Smooth muscle cell (in vitro differentiated cells): ENCODE measurements at regions not wholly inside any gene's neighbourhood (a gene's known extent, or its start where the extent isn't known, plus 50 kb on each side); places are given as distances from the start of the nearest gene placed in this dataset.

Experiments
- DNase-seq: peaks from one replicate; lab custom pipeline; 2025; ENCODE audit not compliant: unreplicated experiment; lab: John Stamatoyannopoulos, UW
- H2AFZ ChIP-seq: fragments of 200-600 bp; sonication (generic); 2 replicates; pipeline ENCODE4 v1.6.0; 2016; ENCODE audit warnings: antibody characterized with exemption, low read depth, mild to moderate bottlenecking
- H3F3A ChIP-seq: fragments of 200-600 bp; sonication (generic); 2 replicates; pipeline ENCODE4 v1.6.0; 2017; ENCODE audit warnings: antibody characterized with exemption, low read depth
- H3K27ac ChIP-seq: fragments of 200-600 bp; sonication (generic); 2 replicates; pipeline ENCODE4 v1.5.1; 2016; ENCODE audit warnings: low read depth, mild to moderate bottlenecking
- H3K27me3 ChIP-seq: fragments of 200-600 bp; sonication (generic); 2 replicates; pipeline ENCODE4 v1.6.1; 2016; ENCODE audit warnings: low read depth, mild to moderate bottlenecking
- H3K36me3 ChIP-seq: fragments of 200-600 bp; sonication (generic); 2 replicates; pipeline ENCODE4 v1.5.1; 2016; ENCODE audit warnings: low read depth
- H3K4me1 ChIP-seq: fragments of 200-600 bp; sonication (generic); 2 replicates; pipeline ENCODE4 v1.5.1; 2016; ENCODE audit warnings: low read depth
- H3K4me2 ChIP-seq: fragments of 200-600 bp; sonication (generic); 2 replicates; pipeline ENCODE4 v1.6.0; 2016; ENCODE audit warnings: mild to moderate bottlenecking
- H3K4me3 ChIP-seq: fragments of 200-600 bp; sonication (generic); 2 replicates; pipeline ENCODE4 v1.5.1; 2016; ENCODE audit warnings: mild to moderate bottlenecking
- H3K79me2 ChIP-seq: fragments of 200-600 bp; sonication (generic); 2 replicates; pipeline ENCODE4 v1.6.0; 2016; ENCODE audit warnings: low read depth, mild to moderate bottlenecking
- H3K9ac ChIP-seq: fragments of 200-600 bp; sonication (generic); 2 replicates; pipeline ENCODE4 v1.6.0; 2016; ENCODE audit warnings: low read depth
- H3K9me3 ChIP-seq: fragments of 200-600 bp; sonication (generic); replicated peaks from 2 replicates; pipeline ENCODE4 v1.5.1; 2016; ENCODE audit warnings: low read depth
- H4K20me1 ChIP-seq: fragments of 200-600 bp; sonication (generic); 2 replicates; pipeline ENCODE4 v1.6.0; 2016; ENCODE audit warnings: low read depth
- CTCF ChIP-seq: fragments of 200-600 bp; sonication (generic); IDR thresholded peaks from 2 replicates; pipeline ENCODE4 v1.5.1; 2017; ENCODE audit warnings: borderline replicate concordance, mild to moderate bottlenecking, antibody characterized with exemption; ENCODE audit not compliant: insufficient read depth, poor library complexity, severe bottlenecking
- WGBS: methylation state at CpG from one replicate; pipeline ENCODE4 v1.1.7; 2016; ENCODE audit warnings: low lambda C conversion rate; 5-methylcytosine and 5-hydroxymethylcytosine counted together

- Histone ChIP-seq H3K27ac (no peak overlapping the region), H3K79me2 (no peaks in the 10 kb centered on the region), H3K4me2 (no peak overlapping the region), H3K9ac (no peak overlapping the region), H3K27me3 (no peaks in the 10 kb centered on the region), H3F3A (no peaks in the 10 kb centered on the region), H2AFZ (no peak overlapping the region), H3K4me1 (no peaks in the 10 kb centered on the region), H3K4me3 (no peak overlapping the region), H3K36me3 (no peaks in the 10 kb centered on the region), H3K9me3 (no peaks in the 10 kb centered on the region), H4K20me1 (no peaks in the 10 kb centered on the region)
- 76% methylated on average over 7 of the region's 7 CpGs for WGBS
- DNase-seq = no peak
- TF ChIP-seq CTCF = no peak
These were observed 223.6 kb upstream of the SOX5 start for GRCh38 chr12:24173067-24173466.

- DNase-seq = no peak
- no peaks in the 10 kb centered on the region for H3K9me3 ChIP-seq
- no peak for TF ChIP-seq CTCF
These were observed 223.2 kb upstream of the SOX5 start for GRCh38 chr12:24172773-24173066.

GRCh38 chr12:24172031-24172772 lies 222.7 kb upstream of the SOX5 start:
- TF ChIP-seq CTCF = no peak

More at GRCh38 chr12:24172773-24173066, 223.2 kb upstream of the SOX5 start:
- H3K27ac ChIP-seq = no peak overlapping the region
- no peak overlapping the region for H3K9ac ChIP-seq
- H3K27me3 ChIP-seq = no peaks in the 10 kb centered on the region
- H4K20me1 ChIP-seq = no peaks in the 10 kb centered on the region
- H2AFZ ChIP-seq = no peak overlapping the region
- H3K4me2 ChIP-seq = no peak overlapping the region
- no peak overlapping the region for H3K4me3 ChIP-seq
- H3F3A ChIP-seq = no peaks in the 10 kb centered on the region
- H3K79me2 ChIP-seq = no peaks in the 10 kb centered on the region
- H3K36me3 ChIP-seq = no peaks in the 10 kb centered on the region
- H3K4me1 ChIP-seq = no peaks in the 10 kb centered on the region

GRCh38 chr12:24155042-24155441 lies 205.6 kb upstream of the SOX5 start:
- no peaks in the 10 kb centered on the region for H3K9me3 ChIP-seq
- no peak for DNase-seq
- H3K79me2 ChIP-seq = peaks cover 5% of the 10 kb centered on the region
- H3K4me2 ChIP-seq = no peak overlapping the region
- H2AFZ ChIP-seq = no peak overlapping the region
- no peak for TF ChIP-seq CTCF
- no peak overlapping the region for H3K27ac ChIP-seq
- H3K36me3 ChIP-seq = no peaks in the 10 kb centered on the region
- no peak overlapping the region for H3K9ac ChIP-seq
- 96% methylated on average over 2 of the region's 2 CpGs for WGBS
- no peaks in the 10 kb centered on the region for H3K27me3 ChIP-seq
- H3F3A ChIP-seq = no peaks in the 10 kb centered on the region
- no peaks in the 10 kb centered on the region for H4K20me1 ChIP-seq
- no peaks in the 10 kb centered on the region for H3K4me1 ChIP-seq
- H3K4me3 ChIP-seq = no peak overlapping the region

More at GRCh38 chr12:24172031-24172772, 222.7 kb upstream of the SOX5 start:
- no peaks in the 10 kb centered on the region for H3K4me1 ChIP-seq
- H3K4me2 ChIP-seq = no peak overlapping the region
- H3K9me3 ChIP-seq = no peaks in the 10 kb centered on the region
- no peaks in the 10 kb centered on the region for H4K20me1 ChIP-seq
- no peak overlapping the region for H2AFZ ChIP-seq
- 89% methylated on average over 13 of the region's 13 CpGs for WGBS
- H3K36me3 ChIP-seq = no peaks in the 10 kb centered on the region
- no peaks in the 10 kb centered on the region for H3K27me3 ChIP-seq
- no peak overlapping the region for H3K27ac ChIP-seq
- H3K79me2 ChIP-seq = no peaks in the 10 kb centered on the region
- no peak for DNase-seq
- H3K9ac ChIP-seq = no peak overlapping the region
- H3K4me3 ChIP-seq = no peak overlapping the region
- no peaks in the 10 kb centered on the region for H3F3A ChIP-seq
